B cell (primary cell): ENCODE measurements at regions not wholly inside any gene's neighbourhood (a gene's known extent, or its start where the extent isn't known, plus 50 kb on each side); places are given as distances from the start of the nearest gene placed in this dataset.

Source experiments
- ATAC-seq: fragments of 200-7000 bp; cut with Tn5 transposase; one replicate; pipeline ENCODE4 v1.10.0; 2021; ENCODE audit warnings: low read depth, mild to moderate bottlenecking, moderate number of reproducible peaks, moderate library complexity
- CTCF ChIA-PET: fragments of 350-600 bp; sonication (Branson Sonifier 250); formaldehyde crosslinking; loops from one replicate; lab custom pipeline; 2021; ENCODE audit warnings: antibody characterized with exemption, inconsistent platforms; lab: Charles Lee
- POLR2A ChIA-PET: fragments of 350-600 bp; sonication (Branson Sonifier 250); formaldehyde crosslinking; loops from one replicate; lab custom pipeline; 2021; ENCODE audit warnings: antibody characterized with exemption; lab: Charles Lee
- DNase-seq: peaks from one replicate; pipeline ENCODE4 v3.0.0; 2013
- H2AFZ ChIP-seq: 2 replicates; pipeline ENCODE4 v1.6.1; 2012; ENCODE audit warnings: mild to moderate bottlenecking, low read depth, low read length; ENCODE audit not compliant: insufficient read depth, poor library complexity, severe bottlenecking
- H3K27ac ChIP-seq, 2 donors: 1 replicate in 1 of 2; 2 replicates in 1 of 2; pipeline ENCODE4 v1.5.1; 2012 to 2013; ENCODE audit warnings: low read length in 2 of 2, mild to moderate bottlenecking in 2 of 2, moderate library complexity in 1 of 2
- H3K27me3 ChIP-seq, 4 experiments: fragments of 200-600 bp in 1 of 4; sonication (generic) in 1 of 4; replicated peaks in 1 of 4; 1 replicate in 2 of 4; 2 replicates in 2 of 4; pipeline versions ENCODE4 v1.6.1 to v1.7.0; 2013 to 2016; ENCODE audit warnings: low read length in 3 of 4, mild to moderate bottlenecking in 2 of 4, mixed read lengths in 1 of 4, moderate library complexity in 1 of 4; ENCODE audit not compliant: insufficient read depth in 4 of 4, control insufficient read depth in 3 of 4; ENCODE audit errors: control extremely low read depth in 1 of 4
- H3K36me3 ChIP-seq, 2 experiments: replicated peaks in 1 of 2; 1 replicate in 1 of 2; 2 replicates in 1 of 2; pipeline versions ENCODE4 v1.6.1 to v1.7.1; 2013; ENCODE audit warnings: low read length in 1 of 2; ENCODE audit not compliant: insufficient read depth in 2 of 2, control insufficient read depth in 1 of 2; ENCODE audit errors: control extremely low read depth in 1 of 2, extremely low read depth in 1 of 2
- H3K4me1 ChIP-seq, 2 donors: fragments of 200-600 bp in 1 of 2; sonication (generic) in 1 of 2; 1 replicate in 1 of 2; 2 replicates in 1 of 2; pipeline versions ENCODE4 v1.5.1 to v1.6.1; 2013 to 2017; ENCODE audit warnings: low read length in 2 of 2; ENCODE audit not compliant: control insufficient read depth in 2 of 2, insufficient read depth in 2 of 2
- H3K4me2 ChIP-seq: replicated peaks from 2 replicates; pipeline ENCODE3; 2012; ENCODE audit warnings: mild to moderate bottlenecking, low read depth, low read length; ENCODE audit not compliant: poor library complexity, severe bottlenecking
- H3K4me3 ChIP-seq, 5 experiments: fragments of 200-600 bp in 1 of 5; sonication (generic) in 1 of 5; 1 replicate in 3 of 5; 2 replicates in 2 of 5; pipeline versions ENCODE4 v1.5.1 to v1.7.0; 2011 to 2016; ENCODE audit warnings: low read length in 4 of 5, mild to moderate bottlenecking in 4 of 5, low read depth in 2 of 5, control low read depth in 1 of 5, moderate library complexity in 1 of 5; ENCODE audit not compliant: insufficient read depth in 1 of 5; ENCODE audit errors: control extremely low read depth in 1 of 5, extremely low read depth in 1 of 5
- H3K79me2 ChIP-seq: fragments of 200-600 bp; sonication (generic); one replicate; pipeline ENCODE4 v1.6.0; 2016; ENCODE audit warnings: low read length; ENCODE audit not compliant: control insufficient read depth, insufficient read depth
- H3K9ac ChIP-seq: fragments of 200-600 bp; sonication (generic); 2 replicates; pipeline ENCODE4 v1.6.1; 2017; ENCODE audit warnings: mild to moderate bottlenecking, low read length, moderate library complexity
- H3K9me3 ChIP-seq, 3 donors: one replicate each; pipeline versions ENCODE4 v1.6.1 to v1.7.1; 2013; ENCODE audit warnings: low read length in 2 of 3; ENCODE audit not compliant: control insufficient read depth in 2 of 3, insufficient read depth in 1 of 3; ENCODE audit errors: control extremely low read depth in 1 of 3
- H4K20me1 ChIP-seq: 2 replicates; pipeline ENCODE4 v1.6.0; 2012; ENCODE audit warnings: mild to moderate bottlenecking, low read length; ENCODE audit not compliant: insufficient read depth, control insufficient read depth, poor library complexity, severe bottlenecking
- H3K27ac Mint-ChIP-seq: one replicate; pipeline ENCODE4 v1.8.0; 2021; ENCODE audit warnings: mixed read lengths
- H3K27me3 Mint-ChIP-seq: one replicate; pipeline ENCODE4 v1.8.0; 2021; ENCODE audit warnings: mixed read lengths
- H3K4me1 Mint-ChIP-seq: one replicate; pipeline ENCODE4 v1.8.0; 2021; ENCODE audit warnings: mixed read lengths
- H3K4me3 Mint-ChIP-seq: one replicate; pipeline ENCODE4 v1.8.0; 2021; ENCODE audit warnings: mixed read lengths
- H3K9me3 Mint-ChIP-seq: one replicate; pipeline ENCODE4 v1.8.0; 2022; ENCODE audit warnings: mixed read lengths; ENCODE audit not compliant: insufficient read depth
- EZH2 ChIP-seq: IDR thresholded peaks from 2 replicates; pipeline ENCODE4 v1.6.1; 2012; ENCODE audit warnings: borderline replicate concordance, low read depth, mild to moderate bottlenecking, moderate library complexity, low read length; ENCODE audit not compliant: insufficient read depth, poor library complexity, severe bottlenecking
- WGBS: methylation state at CpG from one replicate; pipeline ENCODE4 v1.1.5; 2013; ENCODE audit warnings: missing lambda C conversion rate; ENCODE audit not compliant: insufficient coverage; 5-methylcytosine and 5-hydroxymethylcytosine counted together
- intact Hi-C: fragments of 100-400 bp; cut with micrococcal nuclease; formaldehyde crosslinking; loops from one replicate; pipeline ENCODE4 v1.10.0; 2022
- TF ChIP-seq, protein P1 (sequence below): fragments of 200-600 bp; IDR thresholded peaks from one replicate; pipeline ENCODE4 v1.8.0; 2022; ENCODE audit warnings: antibody characterized with exemption, mild to moderate bottlenecking

DNA sequence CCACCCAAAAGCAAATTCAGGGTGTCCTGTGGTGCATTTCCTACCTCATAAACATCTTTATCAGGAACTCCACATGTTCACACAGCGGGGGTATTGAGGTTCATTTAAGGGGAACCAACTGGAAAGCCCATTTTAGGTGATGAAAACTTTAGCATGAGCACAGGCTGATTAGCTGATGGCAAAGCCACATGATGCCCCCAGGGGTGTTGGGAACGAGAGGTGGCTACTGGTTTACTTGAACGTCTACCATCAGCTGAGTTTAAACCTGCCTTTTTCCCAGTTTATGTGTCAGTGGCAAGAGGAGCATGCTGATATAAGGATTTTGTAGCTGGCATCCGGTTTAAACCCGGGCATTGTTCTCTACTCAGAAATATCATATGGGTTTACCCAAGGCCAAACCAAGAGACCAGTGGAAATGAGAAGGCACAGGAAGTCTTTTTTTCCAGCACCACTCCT lies 54.5 kb upstream of the UPP2 start:
- ChIA-PET CTCF (interaction anchor here (0.6 kb wide), 1 partner anchor 742 kb away, joined by 3 read pairs; no protein-coding TSS in a partner anchor), POLR2A (no interaction called here)
- ATAC-seq (no peak), DNase-seq (no peak)
- no peak overlapping the region for H3K4me2 ChIP-seq
- H3K27ac Mint-ChIP-seq: no peak overlapping the region
- H3K4me3 ChIP-seq: no peak overlapping the region
- no peaks in the 10 kb centered on the region for H3K27me3 ChIP-seq
- H4K20me1 ChIP-seq: no peaks in the 10 kb centered on the region
- H3K79me2 ChIP-seq: no peaks in the 10 kb centered on the region
- H3K4me3 Mint-ChIP-seq: no peak overlapping the region
- 57% methylated on average over 1 of the region's 5 CpGs for WGBS
- peaks cover 15% of the 10 kb centered on the region for H3K27me3 Mint-ChIP-seq
- intact Hi-C loops: no loop called here
- H3K9me3 Mint-ChIP-seq: no peaks in the 10 kb centered on the region
- no peak overlapping the region for H3K9ac ChIP-seq
- H2AFZ ChIP-seq: no peak overlapping the region
- H3K4me1 ChIP-seq: no peaks in the 10 kb centered on the region
- no peaks in the 10 kb centered on the region for H3K4me1 Mint-ChIP-seq
- no peak overlapping the region for H3K27ac ChIP-seq
- no peaks in the 10 kb centered on the region for H3K36me3 ChIP-seq
- H3K9me3 ChIP-seq: no peaks in the 10 kb centered on the region
- TF ChIP-seq, protein P1, sequence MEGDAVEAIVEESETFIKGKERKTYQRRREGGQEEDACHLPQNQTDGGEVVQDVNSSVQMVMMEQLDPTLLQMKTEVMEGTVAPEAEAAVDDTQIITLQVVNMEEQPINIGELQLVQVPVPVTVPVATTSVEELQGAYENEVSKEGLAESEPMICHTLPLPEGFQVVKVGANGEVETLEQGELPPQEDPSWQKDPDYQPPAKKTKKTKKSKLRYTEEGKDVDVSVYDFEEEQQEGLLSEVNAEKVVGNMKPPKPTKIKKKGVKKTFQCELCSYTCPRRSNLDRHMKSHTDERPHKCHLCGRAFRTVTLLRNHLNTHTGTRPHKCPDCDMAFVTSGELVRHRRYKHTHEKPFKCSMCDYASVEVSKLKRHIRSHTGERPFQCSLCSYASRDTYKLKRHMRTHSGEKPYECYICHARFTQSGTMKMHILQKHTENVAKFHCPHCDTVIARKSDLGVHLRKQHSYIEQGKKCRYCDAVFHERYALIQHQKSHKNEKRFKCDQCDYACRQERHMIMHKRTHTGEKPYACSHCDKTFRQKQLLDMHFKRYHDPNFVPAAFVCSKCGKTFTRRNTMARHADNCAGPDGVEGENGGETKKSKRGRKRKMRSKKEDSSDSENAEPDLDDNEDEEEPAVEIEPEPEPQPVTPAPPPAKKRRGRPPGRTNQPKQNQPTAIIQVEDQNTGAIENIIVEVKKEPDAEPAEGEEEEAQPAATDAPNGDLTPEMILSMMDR: no peak
- no peak for TF ChIP-seq EZH2

DNA sequence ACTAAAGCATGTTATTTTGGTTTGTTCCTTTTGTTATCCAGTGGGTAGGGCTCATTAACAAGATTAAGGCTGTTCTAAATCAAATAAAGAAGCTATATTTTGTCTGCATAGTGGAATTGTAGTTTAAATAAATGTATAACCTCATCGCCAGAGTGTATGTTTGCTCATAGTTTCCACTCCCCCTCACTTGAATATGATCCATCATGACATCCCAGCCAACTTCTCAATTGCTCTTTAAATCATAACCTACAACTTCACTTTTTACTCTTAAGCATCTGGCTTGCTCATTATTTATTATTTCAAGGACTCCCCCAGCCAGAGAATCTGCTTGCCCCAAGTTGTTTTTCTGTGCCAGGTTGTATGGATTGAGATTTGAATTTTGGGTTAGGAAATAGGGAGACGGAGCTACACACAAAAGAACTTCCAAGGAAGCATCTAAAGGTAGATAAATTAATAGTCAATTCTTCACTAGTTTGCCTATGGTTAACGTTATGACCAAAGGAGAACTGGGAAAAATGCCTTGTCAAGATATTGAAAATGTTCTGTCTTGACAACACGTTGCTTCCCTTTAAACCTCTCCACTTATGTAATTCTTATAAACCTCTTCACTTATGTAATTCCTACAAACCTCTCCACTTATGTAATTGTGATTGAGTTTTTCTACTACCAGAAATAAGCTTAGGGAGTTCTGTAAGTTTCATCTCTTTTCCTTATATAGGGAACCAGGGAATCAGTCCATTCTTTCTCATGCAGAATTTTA lies 55.4 kb upstream of the UPP2 start:
- no peak overlapping the region for H3K27ac Mint-ChIP-seq
- Histone ChIP-seq H3K79me2 (no peaks in the 10 kb centered on the region), H3K9me3 (no peaks in the 10 kb centered on the region), H3K36me3 (no peaks in the 10 kb centered on the region), H3K4me2 (no peak overlapping the region), H2AFZ (no peak overlapping the region), H3K9ac (no peak overlapping the region), H3K27me3 (no peaks in the 10 kb centered on the region), H3K4me3 (no peak overlapping the region), H3K4me1 (no peaks in the 10 kb centered on the region), H3K27ac (no peak overlapping the region), H4K20me1 (no peaks in the 10 kb centered on the region)
- DNase-seq (no peak), ATAC-seq (no peak)
- 33% methylated on average over 1 of the region's 4 CpGs for WGBS
- TF ChIP-seq EZH2: no peak
- TF ChIP-seq, protein P1: no peak
- H3K9me3 Mint-ChIP-seq: no peaks in the 10 kb centered on the region
- H3K4me3 Mint-ChIP-seq: no peak overlapping the region
- ChIA-PET POLR2A (no interaction called here), CTCF (no interaction called here)
- intact Hi-C loops: no loop called here
- H3K27me3 Mint-ChIP-seq: peaks cover 15% of the 10 kb centered on the region
- no peaks in the 10 kb centered on the region for H3K4me1 Mint-ChIP-seq
